K562 (cell line): ENCODE measurements at regions not wholly inside any gene's neighbourhood (a gene's known extent, or its start where the extent isn't known, plus 50 kb on each side); places are given as distances from the start of the nearest gene placed in this dataset.

Source experiments
- ATAC-seq: fragments of 200-7000 bp; cut with Tn5 transposase; 3 replicates; pipeline ENCODE4 v1.9.1; 2020; ENCODE audit warnings: moderate library complexity
- BruUV-seq: library from RNA; stranded (reverse); fragments of 400-500 nt; replicated peaks from 2 replicates; lab custom pipeline; 2021; lab: Mats Ljungman, UMichigan
- CTCF ChIA-PET: fragments of 300-600 bp; formaldehyde crosslinking; extraction: SDS; loops from one replicate; lab custom pipeline; 2021; ENCODE audit warnings: low intra/inter-chr PET ratio; lab: Yijun Ruan, JAX
- POLR2A ChIA-PET: fragments of 300-600, 350-650 bp; sonication (Branson Sonifier 250); formaldehyde crosslinking; extraction: SDS; loops from one replicate; lab custom pipeline; 2021; ENCODE audit warnings: antibody characterized with exemption, inconsistent platforms; lab: Yijun Ruan, JAX
- DNase-seq, 4 experiments: peaks; one replicate each; pipeline versions ENCODE4 v3.0.0 to v3.0.0-alpha.2; 2011 to 2018; ENCODE audit warnings: low spot score in 3 of 4, mixed read lengths in 3 of 4; ENCODE audit errors: extremely low read depth in 1 of 4
- FAIRE-seq: peaks from 2 replicates; lab custom pipeline; 2011; peaks lifted over from hg19 to GRCh38; lab: Jason Lieb, UNC
- H2AFZ ChIP-seq: 2 replicates; pipeline ENCODE4 v1.6.0; 2011; ENCODE audit warnings: low read depth, low read length, control low read depth, inconsistent platforms
- H3K27ac ChIP-seq: fragments of 200-600 bp; 3 replicates; pipeline ENCODE4 v1.8.0; 2011; ENCODE audit warnings: low read depth, mild to moderate bottlenecking, control low read depth, inconsistent platforms, low read length, moderate library complexity, mixed read lengths; ENCODE audit errors: extremely low read depth
- H3K27me3 ChIP-seq, 2 experiments: fragments of 300-600 bp in 1 of 2; 2 replicates in 1 of 2; 3 replicates in 1 of 2; pipeline versions ENCODE4 v1.6.0 to v1.8.0; 2011; ENCODE audit warnings: inconsistent platforms in 2 of 2, low read length in 2 of 2, mild to moderate bottlenecking in 1 of 2, mixed read lengths in 1 of 2, moderate library complexity in 1 of 2; ENCODE audit not compliant: control insufficient read depth in 2 of 2, insufficient read depth in 2 of 2
- H3K36me3 ChIP-seq: fragments of 300-600 bp; 3 replicates; pipeline ENCODE4 v1.8.0; 2011; ENCODE audit warnings: mild to moderate bottlenecking, low read length, inconsistent platforms; ENCODE audit not compliant: control insufficient read depth, insufficient read depth
- H3K4me1 ChIP-seq, 2 experiments: fragments of 200-600 bp in 1 of 2; replicated peaks in 1 of 2; 2 replicates in 1 of 2; 3 replicates in 1 of 2; pipeline versions ENCODE4 v1.5.1 to v1.8.0; 2011; ENCODE audit warnings: inconsistent platforms in 2 of 2, low read length in 2 of 2, mild to moderate bottlenecking in 1 of 2, mixed read lengths in 1 of 2, moderate library complexity in 1 of 2; ENCODE audit not compliant: control insufficient read depth in 2 of 2, insufficient read depth in 2 of 2
- H3K4me2 ChIP-seq: 2 replicates; pipeline ENCODE4 v1.6.1; 2011; ENCODE audit warnings: low read length, control low read depth, inconsistent platforms, mixed read lengths; ENCODE audit not compliant: insufficient read depth
- H3K4me3 ChIP-seq: fragments of 200-600 bp; sonication (generic), shearing (Covaris generic); 2 replicates; pipeline ENCODE4 v1.5.1; 2016; ENCODE audit warnings: control low read depth, inconsistent platforms
- H3K79me2 ChIP-seq: fragments of 200-600 bp; 3 replicates; pipeline ENCODE4 v1.8.0; 2011; ENCODE audit warnings: low read length, inconsistent platforms; ENCODE audit not compliant: control insufficient read depth, insufficient read depth
- H3K9ac ChIP-seq, 2 experiments: 2 replicates each; pipeline versions ENCODE4 v1.6.0 to v1.6.1; 2011; ENCODE audit warnings: low read depth in 2 of 2, low read length in 2 of 2, control low read depth in 1 of 2, inconsistent platforms in 1 of 2, mild to moderate bottlenecking in 1 of 2, mixed read lengths in 1 of 2; ENCODE audit not compliant: insufficient read depth in 1 of 2
- H3K9me1 ChIP-seq: one replicate; pipeline ENCODE4 v1.6.0; 2011; ENCODE audit warnings: inconsistent platforms, mild to moderate bottlenecking, low read length, moderate library complexity; ENCODE audit not compliant: control insufficient read depth, insufficient read depth
- H3K9me3 ChIP-seq: replicated peaks from 2 replicates; pipeline ENCODE4 v1.5.1; 2011; ENCODE audit warnings: low read depth, low read length, inconsistent platforms; ENCODE audit not compliant: control insufficient read depth, insufficient read depth
- H4K20me1 ChIP-seq: replicated peaks from 2 replicates; pipeline ENCODE4 v1.6.1; 2011; ENCODE audit warnings: low read length, inconsistent platforms, mixed read lengths; ENCODE audit not compliant: control insufficient read depth, insufficient read depth
- CBFA2T3 ChIP-seq: fragments of 450-650 bp; IDR thresholded peaks from 2 replicates; pipeline ENCODE4 v1.6.1; 2017
- DDX20 ChIP-seq: fragments of 450-650 bp; IDR thresholded peaks from 2 replicates; pipeline ENCODE4 v1.6.1; 2016; ENCODE audit warnings: missing genetic modification characterization, low read depth, mild to moderate bottlenecking, missing compliant biosample characterization, moderate library complexity
- HCFC1 ChIP-seq: IDR thresholded peaks from 2 replicates; pipeline ENCODE4 v1.6.1; 2012; ENCODE audit warnings: low read depth, low read length, improper control_type of control experiment
- HNRNPH1 ChIP-seq: fragments of 200-400 bp; formaldehyde crosslinking; optimal IDR thresholded peaks from 2 replicates; pipeline ENCODE3; 2017; ENCODE audit warnings: low read depth, mild to moderate bottlenecking, low read length, moderate library complexity
- KLF13 ChIP-seq: fragments of 450-650 bp; IDR thresholded peaks from 2 replicates; pipeline ENCODE4 v1.6.1; 2016; ENCODE audit warnings: missing genetic modification characterization, low read depth, mild to moderate bottlenecking, missing compliant biosample characterization, moderate library complexity, borderline replicate concordance
- MECOM ChIP-seq: fragments of 250-450 bp; sonication (Bioruptor Pico); IDR thresholded peaks from 2 replicates; pipeline ENCODE4 v1.8.0; 2022; ENCODE audit warnings: inconsistent platforms
- MTA1 ChIP-seq: fragments of 450-650 bp; IDR thresholded peaks from 2 replicates; pipeline ENCODE4 v1.6.1; 2017; ENCODE audit warnings: borderline replicate concordance
- NCOA2 ChIP-seq, 2 experiments: fragments of 450-650 bp; IDR thresholded peaks; 2 replicates each; pipeline ENCODE4 v1.6.1; 2018; ENCODE audit warnings: mild to moderate bottlenecking in 2 of 2, moderate library complexity in 1 of 2; ENCODE audit not compliant: partially characterized antibody in 2 of 2
- PML ChIP-seq: IDR thresholded peaks from 2 replicates; pipeline ENCODE4 v1.6.1; 2012; ENCODE audit warnings: low read length, inconsistent platforms
- RBM15 ChIP-seq: fragments of 200-400 bp; formaldehyde crosslinking; IDR thresholded peaks from 2 replicates; pipeline ENCODE4 v1.6.1; 2018; ENCODE audit warnings: mild to moderate bottlenecking, low read length, moderate library complexity; ENCODE audit not compliant: insufficient read depth
- RBM39 ChIP-seq: fragments of 200-400 bp; formaldehyde crosslinking; optimal IDR thresholded peaks from 2 replicates; pipeline ENCODE3; 2018; ENCODE audit warnings: low read depth, low read length
- TAF15 ChIP-seq: fragments of 200-400 bp; formaldehyde crosslinking; IDR thresholded peaks from 2 replicates; pipeline ENCODE4 v1.6.1; 2017; ENCODE audit warnings: mild to moderate bottlenecking, low read depth, low read length, moderate library complexity
- WHSC1 ChIP-seq: IDR thresholded peaks from one replicate; pipeline ENCODE4 v1.6.1; 2012; ENCODE audit warnings: low read length, control low read depth, inconsistent platforms
- ZBTB1 ChIP-seq: sonication (generic); formaldehyde crosslinking; IDR thresholded peaks from 2 replicates; pipeline ENCODE4 v1.8.1; 2023; ENCODE audit warnings: missing genetic modification reagents, low read depth, mild to moderate bottlenecking, borderline replicate concordance
- ZNF274 ChIP-seq: IDR thresholded peaks from 2 replicates; pipeline ENCODE4 v1.6.1; 2011; ENCODE audit warnings: low read depth, mild to moderate bottlenecking, low read length, moderate library complexity, borderline replicate concordance
- WGBS: fragments of 100-300 bp; shearing (Covaris generic); methylation state at CpG from one replicate; pipeline ENCODE4 v1.1.6; 2016; ENCODE audit warnings: low coverage, mixed read lengths; ENCODE audit not compliant: insufficient coverage; ENCODE audit errors: missing lambda C conversion rate; 5-methylcytosine and 5-hydroxymethylcytosine counted together
- in situ Hi-C: fragments of 300-500 bp; cut with MboI; formaldehyde crosslinking; loops from 4 replicates; pipeline ENCODE4 v1.15.0; 2018; ENCODE audit warnings: inconsistent platforms, mixed read lengths
- intact Hi-C: fragments of 100-400 bp; cut with micrococcal nuclease; formaldehyde crosslinking; loops from 2 replicates; pipeline ENCODE4 v1.14.2; 2022
- TF ChIP-seq, protein P1 (sequence below): fragments of 250-450 bp; sonication (Bioruptor Pico); IDR thresholded peaks from 2 replicates; pipeline ENCODE4 v1.5.0; 2021
- TF ChIP-seq, protein P2 (sequence below): fragments of 450-650 bp; IDR thresholded peaks from 2 replicates; pipeline ENCODE4 v1.6.1; 2017; ENCODE audit warnings: antibody characterized with exemption
- TF ChIP-seq, protein P3 (sequence below): fragments of 450-650 bp; IDR thresholded peaks from 2 replicates; pipeline ENCODE4 v1.6.1; 2016; ENCODE audit warnings: low read depth, mild to moderate bottlenecking, moderate library complexity
- TF ChIP-seq, protein P4 (sequence below): fragments of 450-650 bp; formaldehyde crosslinking; IDR thresholded peaks from 2 replicates; pipeline ENCODE4 v1.4.0; 2020; ENCODE audit warnings: mild to moderate bottlenecking, moderate library complexity
- TF ChIP-seq, protein P5 (sequence below): sonication (generic); formaldehyde crosslinking; IDR thresholded peaks from 2 replicates; pipeline ENCODE4 v1.8.0; 2022; ENCODE audit warnings: mild to moderate bottlenecking, missing genetic modification reagents

DNA sequence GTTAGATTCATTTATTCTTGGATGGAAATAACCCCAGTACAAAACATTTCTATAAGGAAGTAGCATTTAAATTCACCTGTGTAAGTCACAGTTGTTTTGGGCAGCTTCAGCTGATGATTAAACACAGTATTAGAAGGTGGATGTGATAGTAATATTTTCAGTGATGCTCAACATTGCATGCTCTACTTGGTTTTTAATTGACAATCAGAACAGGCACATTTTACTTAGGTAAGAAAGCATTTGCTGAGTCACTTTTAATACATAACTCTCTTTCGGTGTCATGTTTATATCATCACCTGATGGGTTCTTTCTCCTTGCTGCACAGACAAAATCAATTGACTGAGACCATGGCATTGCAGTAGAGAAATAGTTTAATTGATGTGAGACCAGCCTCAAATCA lies 80.7 kb downstream of the CMAS start:
- DNase-seq = no peak
- Histone ChIP-seq H3K4me1 (no peaks in the 10 kb centered on the region), H3K79me2 (no peaks in the 10 kb centered on the region), H3K9me3 (no peaks in the 10 kb centered on the region), H2AFZ (no peak overlapping the region), H3K27ac (no peak overlapping the region), H4K20me1 (no peaks in the 10 kb centered on the region), H3K36me3 (no peaks in the 10 kb centered on the region), H3K9me1 (no peaks in the 10 kb centered on the region), H3K4me2 (no peak overlapping the region), H3K27me3 (no peaks in the 10 kb centered on the region), H3K9ac (no peak overlapping the region), H3K4me3 (no peak overlapping the region)
- 0% methylated on average over 1 of the region's 1 CpG for WGBS
- CTCF ChIA-PET = no interaction called here
- in situ Hi-C loops (no loop called here), intact Hi-C loops (no loop called here)
- TF ChIP-seq, protein P1, sequence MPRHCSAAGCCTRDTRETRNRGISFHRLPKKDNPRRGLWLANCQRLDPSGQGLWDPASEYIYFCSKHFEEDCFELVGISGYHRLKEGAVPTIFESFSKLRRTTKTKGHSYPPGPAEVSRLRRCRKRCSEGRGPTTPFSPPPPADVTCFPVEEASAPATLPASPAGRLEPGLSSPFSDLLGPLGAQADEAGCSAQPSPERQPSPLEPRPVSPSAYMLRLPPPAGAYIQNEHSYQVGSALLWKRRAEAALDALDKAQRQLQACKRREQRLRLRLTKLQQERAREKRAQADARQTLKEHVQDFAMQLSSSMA (CRISPR knock-in tag) = no peak
- TF ChIP-seq PML (no peak), HCFC1 (no peak), MECOM (CRISPR knock-in tag) (no peak), ZBTB1 (CRISPR knock-in tag) (no peak), KLF13 (no peak), CBFA2T3 (no peak), RBM39 (no peak), MTA1 (no peak), NCOA2 (IDR thresholded peaks at IDR 0.05; ENCODE audit: partially characterized antibody in 2 of 2) (no peak), RBM15 (no peak), WHSC1 (no peak), DDX20 (tag) (no peak), ZNF274 (no peak), TAF15 (no peak), HNRNPH1 (no peak)
- TF ChIP-seq, protein P2, sequence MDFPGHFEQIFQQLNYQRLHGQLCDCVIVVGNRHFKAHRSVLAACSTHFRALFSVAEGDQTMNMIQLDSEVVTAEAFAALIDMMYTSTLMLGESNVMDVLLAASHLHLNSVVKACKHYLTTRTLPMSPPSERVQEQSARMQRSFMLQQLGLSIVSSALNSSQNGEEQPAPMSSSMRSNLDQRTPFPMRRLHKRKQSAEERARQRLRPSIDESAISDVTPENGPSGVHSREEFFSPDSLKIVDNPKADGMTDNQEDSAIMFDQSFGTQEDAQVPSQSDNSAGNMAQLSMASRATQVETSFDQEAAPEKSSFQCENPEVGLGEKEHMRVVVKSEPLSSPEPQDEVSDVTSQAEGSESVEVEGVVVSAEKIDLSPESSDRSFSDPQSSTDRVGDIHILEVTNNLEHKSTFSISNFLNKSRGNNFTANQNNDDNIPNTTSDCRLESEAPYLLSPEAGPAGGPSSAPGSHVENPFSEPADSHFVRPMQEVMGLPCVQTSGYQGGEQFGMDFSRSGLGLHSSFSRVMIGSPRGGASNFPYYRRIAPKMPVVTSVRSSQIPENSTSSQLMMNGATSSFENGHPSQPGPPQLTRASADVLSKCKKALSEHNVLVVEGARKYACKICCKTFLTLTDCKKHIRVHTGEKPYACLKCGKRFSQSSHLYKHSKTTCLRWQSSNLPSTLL = no peak
- TF ChIP-seq, protein P3, sequence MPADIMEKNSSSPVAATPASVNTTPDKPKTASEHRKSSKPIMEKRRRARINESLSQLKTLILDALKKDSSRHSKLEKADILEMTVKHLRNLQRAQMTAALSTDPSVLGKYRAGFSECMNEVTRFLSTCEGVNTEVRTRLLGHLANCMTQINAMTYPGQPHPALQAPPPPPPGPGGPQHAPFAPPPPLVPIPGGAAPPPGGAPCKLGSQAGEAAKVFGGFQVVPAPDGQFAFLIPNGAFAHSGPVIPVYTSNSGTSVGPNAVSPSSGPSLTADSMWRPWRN = no peak
- TF ChIP-seq, protein P4, sequence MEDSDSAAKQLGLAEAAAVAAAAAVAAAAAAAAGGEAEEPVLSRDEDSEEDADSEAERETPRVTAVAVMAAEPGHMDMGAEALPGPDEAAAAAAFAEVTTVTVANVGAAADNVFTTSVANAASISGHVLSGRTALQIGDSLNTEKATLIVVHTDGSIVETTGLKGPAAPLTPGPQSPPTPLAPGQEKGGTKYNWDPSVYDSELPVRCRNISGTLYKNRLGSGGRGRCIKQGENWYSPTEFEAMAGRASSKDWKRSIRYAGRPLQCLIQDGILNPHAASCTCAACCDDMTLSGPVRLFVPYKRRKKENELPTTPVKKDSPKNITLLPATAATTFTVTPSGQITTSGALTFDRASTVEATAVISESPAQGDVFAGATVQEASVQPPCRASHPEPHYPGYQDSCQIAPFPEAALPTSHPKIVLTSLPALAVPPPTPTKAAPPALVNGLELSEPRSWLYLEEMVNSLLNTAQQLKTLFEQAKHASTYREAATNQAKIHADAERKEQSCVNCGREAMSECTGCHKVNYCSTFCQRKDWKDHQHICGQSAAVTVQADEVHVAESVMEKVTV = no peak
- TF ChIP-seq, protein P5, sequence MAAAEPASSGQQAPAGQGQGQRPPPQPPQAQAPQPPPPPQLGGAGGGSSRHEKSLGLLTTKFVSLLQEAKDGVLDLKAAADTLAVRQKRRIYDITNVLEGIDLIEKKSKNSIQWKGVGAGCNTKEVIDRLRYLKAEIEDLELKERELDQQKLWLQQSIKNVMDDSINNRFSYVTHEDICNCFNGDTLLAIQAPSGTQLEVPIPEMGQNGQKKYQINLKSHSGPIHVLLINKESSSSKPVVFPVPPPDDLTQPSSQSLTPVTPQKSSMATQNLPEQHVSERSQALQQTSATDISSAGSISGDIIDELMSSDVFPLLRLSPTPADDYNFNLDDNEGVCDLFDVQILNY (CRISPR knock-in tag) = no peak
- no TSS peak for BruUV-seq
- POLR2A ChIA-PET = no interaction called here
- FAIRE-seq = no peak
- no peak for ATAC-seq
